DND-41 (cell line): ENCODE measurements at regions not wholly inside any gene's neighbourhood (a gene's known extent, or its start where the extent isn't known, plus 50 kb on each side); places are given as distances from the start of the nearest gene placed in this dataset.

Source experiments
- ATAC-seq: fragments of 200-7000 bp; cut with Tn5 transposase; 3 replicates; pipeline ENCODE4 v1.9.1; 2021; ENCODE audit warnings: low read depth; ENCODE audit not compliant: insufficient read depth
- DNase-seq: peaks from one replicate; pipeline ENCODE4 v3.0.0-alpha.2; 2020
- H2AFZ ChIP-seq: 2 replicates; pipeline ENCODE4 v1.6.0; 2012; ENCODE audit warnings: low read depth, low read length
- H3K27ac ChIP-seq: 2 replicates; pipeline ENCODE4 v1.5.1; 2012; ENCODE audit warnings: low read length, inconsistent platforms
- H3K27me3 ChIP-seq: fragments of 200-600 bp; sonication (generic); 2 replicates; pipeline ENCODE4 v1.6.0; 2012; ENCODE audit warnings: low read length, mild to moderate bottlenecking, inconsistent platforms; ENCODE audit not compliant: insufficient read depth, poor library complexity
- H3K36me3 ChIP-seq: 2 replicates; pipeline ENCODE4 v1.5.1; 2012; ENCODE audit warnings: low read length, inconsistent platforms; ENCODE audit not compliant: insufficient read depth
- H3K4me1 ChIP-seq: 2 replicates; pipeline ENCODE4 v1.5.1; 2012; ENCODE audit warnings: mild to moderate bottlenecking, low read length; ENCODE audit not compliant: insufficient read depth
- H3K4me2 ChIP-seq: 2 replicates; pipeline ENCODE4 v1.6.0; 2012; ENCODE audit warnings: mild to moderate bottlenecking, moderate library complexity, low read length, inconsistent platforms; ENCODE audit not compliant: insufficient read depth
- H3K4me3 ChIP-seq, 2 experiments: fragments of 200-600 bp in 1 of 2; shearing (Covaris generic) in 1 of 2; 2 replicates each; pipeline ENCODE4 v1.5.1; 2012 to 2016; ENCODE audit warnings: inconsistent platforms in 2 of 2, low read length in 2 of 2, mild to moderate bottlenecking in 2 of 2, low read depth in 1 of 2, moderate library complexity in 1 of 2
- H3K79me2 ChIP-seq: 2 replicates; pipeline ENCODE4 v1.6.0; 2012; ENCODE audit warnings: low read length, inconsistent platforms; ENCODE audit not compliant: insufficient read depth
- H3K9ac ChIP-seq: 2 replicates; pipeline ENCODE4 v1.6.0; 2012; ENCODE audit warnings: low read depth, mild to moderate bottlenecking, inconsistent platforms, low read length, moderate library complexity
- H3K9me3 ChIP-seq: 2 replicates; pipeline ENCODE4 v1.5.1; 2012; ENCODE audit warnings: low read length, moderate library complexity, mild to moderate bottlenecking, inconsistent platforms; ENCODE audit not compliant: insufficient read depth, severe bottlenecking
- H4K20me1 ChIP-seq: 2 replicates; pipeline ENCODE4 v1.6.0; 2012; ENCODE audit warnings: low read length; ENCODE audit not compliant: insufficient read depth
- CTCF ChIP-seq: IDR thresholded peaks from 2 replicates; pipeline ENCODE4 v1.5.1; 2012; ENCODE audit warnings: borderline replicate concordance, low read length, moderate library complexity, mild to moderate bottlenecking; ENCODE audit not compliant: poor library complexity, severe bottlenecking; ENCODE audit errors: extremely low read depth
- EZH2 ChIP-seq: IDR thresholded peaks from 3 replicates; pipeline ENCODE4 v1.6.1; 2012; ENCODE audit warnings: borderline replicate concordance, low read depth, mild to moderate bottlenecking, moderate library complexity, low read length, inconsistent platforms; ENCODE audit not compliant: severe bottlenecking

DNA sequence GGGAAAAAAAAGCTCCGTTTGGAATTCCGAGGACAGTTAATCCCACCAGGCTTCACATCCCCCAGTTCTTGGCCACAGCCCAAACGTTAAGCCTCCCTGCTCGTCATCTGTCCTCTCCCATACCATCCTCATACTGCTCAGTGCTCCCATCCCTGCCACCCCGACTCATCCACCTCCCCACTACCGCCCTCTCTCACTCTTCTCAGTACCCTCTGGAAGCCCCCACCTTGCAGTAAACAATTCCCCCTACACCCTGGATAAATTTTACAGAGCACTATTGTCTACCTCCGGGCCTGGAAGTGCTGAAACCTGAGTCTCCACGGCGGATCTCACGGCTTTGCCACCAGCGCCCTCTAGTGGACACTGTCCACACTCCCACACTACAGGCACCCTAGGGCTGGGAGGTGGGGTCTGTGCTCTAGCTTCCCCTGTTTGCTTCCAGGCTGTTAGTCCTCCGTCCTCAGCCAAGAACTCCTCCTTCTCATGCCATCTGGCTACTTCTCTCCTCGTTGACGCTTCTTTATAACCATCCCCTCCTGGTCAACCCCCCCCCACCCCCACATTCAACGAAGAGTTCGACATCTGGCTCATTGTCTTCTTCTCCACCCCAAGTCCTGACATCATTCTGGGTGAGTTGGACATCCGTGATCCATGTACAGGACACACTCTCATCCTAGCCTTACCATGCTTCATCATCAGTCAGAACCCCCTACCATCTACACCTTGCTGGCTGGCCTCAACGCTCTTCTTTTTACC, 54.5 kb downstream of the RTL9 start:
- Histone ChIP-seq H3K4me1 (peaks cover 3% of the 10 kb centered on the region; the same call in 1 of the 2 replicates), H2AFZ (peak overlapping the region; percentile 50; the same call in 1 of the 2 replicates), H3K27me3 (no peaks in the 10 kb centered on the region), H3K79me2 (no peaks in the 10 kb centered on the region), H3K4me2 (no peak overlapping the region), H3K27ac (no peak overlapping the region), H3K36me3 (no peaks in the 10 kb centered on the region), H3K4me3 (no peak overlapping the region), H3K9me3 (no peaks in the 10 kb centered on the region), H4K20me1 (no peaks in the 10 kb centered on the region), H3K9ac (no peak overlapping the region)
- peak; percentile 69 for DNase-seq
- no peak for TF ChIP-seq EZH2
- peak; percentile 86 for TF ChIP-seq CTCF
- ATAC-seq: peak; percentile 99

- H3K4me1 ChIP-seq: peaks cover 3% of the 10 kb centered on the region; the same call in 1 of the 2 replicates
- ATAC-seq: no peak
- no peak overlapping the region for H3K27ac ChIP-seq
- no peaks in the 10 kb centered on the region for H3K36me3 ChIP-seq
- H3K79me2 ChIP-seq: no peaks in the 10 kb centered on the region
- H3K9me3 ChIP-seq: no peaks in the 10 kb centered on the region
- no peak overlapping the region for H3K4me3 ChIP-seq
- no peak overlapping the region for H2AFZ ChIP-seq
- no peaks in the 10 kb centered on the region for H3K27me3 ChIP-seq
- DNase-seq: no peak
- H3K9ac ChIP-seq: no peak overlapping the region
- no peak for TF ChIP-seq CTCF
- no peaks in the 10 kb centered on the region for H4K20me1 ChIP-seq
- no peak overlapping the region for H3K4me2 ChIP-seq
These were observed 55.1 kb downstream of the RTL9 start for GRCh38 chrX:110413727-110414124.

DNA sequence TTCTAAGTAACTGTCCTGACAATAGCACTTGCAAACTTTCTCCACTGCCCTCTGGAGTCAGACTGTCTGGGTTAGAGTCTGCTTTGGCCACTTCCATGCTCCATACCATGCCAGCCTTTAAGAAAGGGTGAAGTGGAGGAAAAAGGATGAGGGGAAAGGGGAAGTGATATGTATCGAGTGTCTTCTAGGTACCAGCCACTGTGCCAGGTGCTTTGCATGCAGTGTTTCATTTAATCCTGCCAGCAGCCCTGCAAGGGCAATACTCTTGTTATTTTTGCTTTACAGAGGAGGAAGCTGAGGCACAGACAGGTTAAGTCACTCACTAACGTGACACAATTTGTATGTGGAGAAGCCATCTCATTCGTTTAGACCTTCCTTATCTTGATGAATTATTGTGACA, 55.6 kb downstream of the RTL9 start:
- Histone ChIP-seq H3K36me3 (no peaks in the 10 kb centered on the region), H3K4me1 (peaks cover 3% of the 10 kb centered on the region; the same call in 1 of the 2 replicates), H3K4me3 (no peak overlapping the region), H3K4me2 (no peak overlapping the region), H4K20me1 (no peaks in the 10 kb centered on the region), H2AFZ (no peak overlapping the region), H3K27ac (no peak overlapping the region), H3K9ac (no peak overlapping the region), H3K79me2 (no peaks in the 10 kb centered on the region), H3K9me3 (no peaks in the 10 kb centered on the region), H3K27me3 (no peaks in the 10 kb centered on the region)
- ATAC-seq (no peak), DNase-seq (no peak)
- TF ChIP-seq CTCF (no peak), EZH2 (no peak)
